DOHH2 (cell line): ENCODE measurements at regions not wholly inside any gene's neighbourhood (a gene's known extent, or its start where the extent isn't known, plus 50 kb on each side); places are given as distances from the start of the nearest gene placed in this dataset.

Experiments
- H3F3A ChIP-seq: fragments of 200-600 bp; sonication (generic), shearing (Covaris generic); 2 replicates; pipeline ENCODE4 v1.6.0; 2016; ENCODE audit warnings: antibody characterized with exemption, mild to moderate bottlenecking; ENCODE audit not compliant: control insufficient read depth, insufficient read depth
- H3K27ac ChIP-seq: fragments of 200-600 bp; sonication (generic); 2 replicates; pipeline ENCODE4 v1.5.1; 2014; ENCODE audit warnings: low read depth, mild to moderate bottlenecking, low read length, moderate library complexity
- H3K27me3 ChIP-seq: fragments of 200-600 bp; sonication (generic); 2 replicates; pipeline ENCODE4 v1.6.1; 2014; ENCODE audit warnings: mild to moderate bottlenecking, low read length, mixed read lengths; ENCODE audit not compliant: control insufficient read depth
- H3K36me3 ChIP-seq: fragments of 200-600 bp; sonication (generic); 2 replicates; pipeline ENCODE4 v1.6.1; 2014; ENCODE audit warnings: mild to moderate bottlenecking, low read length, moderate library complexity, mixed read lengths; ENCODE audit not compliant: control insufficient read depth
- H3K4me1 ChIP-seq: fragments of 200-600 bp; sonication (generic); 2 replicates; pipeline ENCODE4 v1.6.1; 2014; ENCODE audit warnings: mild to moderate bottlenecking, low read length, mixed read lengths; ENCODE audit not compliant: control insufficient read depth
- H3K4me2 ChIP-seq: fragments of 200-600 bp; sonication (generic); 2 replicates; pipeline ENCODE4 v1.6.0; 2014; ENCODE audit warnings: mild to moderate bottlenecking, low read length, moderate library complexity
- H3K4me3 ChIP-seq: fragments of 200-600 bp; sonication (generic); 2 replicates; pipeline ENCODE4 v1.5.1; 2014; ENCODE audit warnings: mild to moderate bottlenecking, low read length, mixed read lengths
- H3K79me2 ChIP-seq: fragments of 200-600 bp; sonication (generic); 2 replicates; pipeline ENCODE4 v1.6.1; 2014; ENCODE audit warnings: mild to moderate bottlenecking, low read length, mixed read lengths; ENCODE audit not compliant: control insufficient read depth
- H3K9me2 ChIP-seq: fragments of 200-600 bp; sonication (generic); replicated peaks from 2 replicates; pipeline ENCODE4 v1.6.1; 2014; ENCODE audit warnings: mild to moderate bottlenecking, low read length, mixed read lengths; ENCODE audit not compliant: control insufficient read depth
- H3K9me3 ChIP-seq: fragments of 200-600 bp; sonication (generic); 2 replicates; pipeline ENCODE4 v1.6.1; 2014; ENCODE audit warnings: antibody characterized with exemption, low read length, mixed read lengths; ENCODE audit not compliant: control insufficient read depth, insufficient read depth
- H4K20me1 ChIP-seq: fragments of 200-600 bp; sonication (generic); 2 replicates; pipeline ENCODE4 v1.6.0; 2014; ENCODE audit warnings: low read depth, mild to moderate bottlenecking, antibody characterized with exemption, low read length, moderate library complexity; ENCODE audit not compliant: control insufficient read depth, insufficient read depth
- CTCF ChIP-seq: fragments of 200-600 bp; sonication (generic); IDR thresholded peaks from one replicate; pipeline ENCODE4 v1.5.1; 2014; ENCODE audit warnings: antibody characterized with exemption, mild to moderate bottlenecking, low read depth, low read length; ENCODE audit not compliant: poor library complexity, severe bottlenecking
- EZH2phosphoT487 ChIP-seq: fragments of 200-600 bp; sonication (generic); IDR thresholded peaks from 2 replicates; pipeline ENCODE4 v1.6.1; 2017; ENCODE audit warnings: borderline replicate concordance, mild to moderate bottlenecking, antibody characterized with exemption, low read length, moderate library complexity, mixed read lengths

- no peak overlapping the region for H3K4me2 ChIP-seq
- H3K27ac ChIP-seq = no peak overlapping the region
- no peak for TF ChIP-seq CTCF
- TF ChIP-seq EZH2phosphoT487 = no peak
- peaks cover 13% of the 10 kb centered on the region for H3K4me1 ChIP-seq
- no peaks in the 10 kb centered on the region for H3K9me2 ChIP-seq
- H3K4me3 ChIP-seq = no peak overlapping the region
- H4K20me1 ChIP-seq = no peaks in the 10 kb centered on the region
- no peaks in the 10 kb centered on the region for H3K79me2 ChIP-seq
- H3F3A ChIP-seq = no peaks in the 10 kb centered on the region
- no peaks in the 10 kb centered on the region for H3K36me3 ChIP-seq
- peaks cover 2% of the 10 kb centered on the region; the same call in 1 of the 2 replicates for H3K9me3 ChIP-seq
- H3K27me3 ChIP-seq = no peaks in the 10 kb centered on the region
These were observed 457.6 kb downstream of the BCL11A start for GRCh38 chr2:60095903-60096302.

DNA sequence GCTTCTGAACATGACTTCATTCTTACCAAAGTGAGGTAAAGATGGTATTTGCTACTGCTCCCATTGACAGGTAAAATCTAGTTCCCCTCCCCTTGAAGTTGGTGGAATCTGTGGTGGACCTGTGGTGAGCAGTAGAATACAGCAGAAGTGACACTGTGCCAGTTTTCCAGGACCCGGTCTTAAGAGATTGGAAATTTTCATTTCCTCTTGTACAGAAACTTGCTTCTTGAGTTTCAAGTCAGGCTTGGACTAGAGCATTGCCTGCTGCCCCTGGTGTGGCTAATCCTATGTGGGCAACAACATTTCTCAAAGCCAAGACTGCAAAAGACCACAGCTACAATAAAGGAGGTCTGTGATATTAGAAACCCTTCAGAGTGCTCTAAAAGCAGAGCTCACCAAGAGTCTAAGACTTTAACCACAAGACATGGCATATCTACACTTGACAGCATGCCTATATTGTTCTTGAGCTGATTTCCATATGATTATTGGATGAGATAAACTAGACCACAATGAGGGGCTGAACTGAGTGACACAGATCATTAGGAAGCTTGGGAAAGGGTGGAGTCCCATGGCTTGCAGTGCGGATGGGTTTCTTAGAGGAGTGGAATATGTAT lies 458.1 kb downstream of the BCL11A start:
- Histone ChIP-seq H3K27ac (no peak overlapping the region), H3K9me3 (peaks cover under 1% of the 10 kb centered on the region; the same call in 1 of the 2 replicates), H4K20me1 (no peaks in the 10 kb centered on the region), H3K4me1 (peaks cover 10% of the 10 kb centered on the region), H3K79me2 (no peaks in the 10 kb centered on the region), H3K4me2 (no peak overlapping the region), H3F3A (no peaks in the 10 kb centered on the region), H3K4me3 (no peak overlapping the region), H3K9me2 (no peaks in the 10 kb centered on the region), H3K36me3 (no peaks in the 10 kb centered on the region), H3K27me3 (no peaks in the 10 kb centered on the region)
- TF ChIP-seq CTCF (no peak), EZH2phosphoT487 (no peak)

DNA sequence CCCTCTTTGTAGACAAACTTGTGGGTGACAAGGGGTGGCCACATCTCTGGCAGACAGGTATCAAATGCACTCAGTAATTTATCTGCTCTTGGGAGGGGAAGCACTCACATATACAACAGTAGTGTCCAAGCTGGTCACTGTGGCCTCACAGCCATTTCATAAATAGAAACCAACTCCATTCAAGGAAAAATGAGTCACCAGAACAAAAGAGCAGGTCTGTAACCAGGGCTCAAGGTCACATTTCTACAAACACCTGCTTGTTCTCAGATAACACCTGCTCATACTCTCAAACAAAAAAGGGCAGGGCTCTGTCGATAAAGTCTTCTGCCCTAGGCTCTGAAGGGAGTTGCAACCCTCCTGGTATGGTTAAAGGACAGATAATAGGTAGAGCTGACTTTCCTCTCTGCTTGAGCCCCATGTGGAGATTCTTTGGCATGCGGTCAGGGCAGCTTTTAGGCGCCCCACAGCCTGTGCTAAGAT lies 459.0 kb downstream of the BCL11A start:
- Histone ChIP-seq H4K20me1 (no peaks in the 10 kb centered on the region), H3K79me2 (no peaks in the 10 kb centered on the region), H3K4me2 (no peak overlapping the region), H3K9me2 (no peaks in the 10 kb centered on the region), H3K27ac (no peak overlapping the region), H3K4me1 (0 out of 2 replicates have a peak, but pooled peaks cover 3% of the 10 kb centered on the region), H3K27me3 (no peaks in the 10 kb centered on the region), H3K4me3 (no peak overlapping the region), H3F3A (no peaks in the 10 kb centered on the region), H3K36me3 (no peaks in the 10 kb centered on the region), H3K9me3 (no peaks in the 10 kb centered on the region)
- TF ChIP-seq EZH2phosphoT487 (no peak), CTCF (no peak)
